GM12878 (cell line): ENCODE measurements at regions not wholly inside any gene's neighbourhood (a gene's known extent, or its start where the extent isn't known, plus 50 kb on each side); places are given as distances from the start of the nearest gene placed in this dataset.

ENCODE experiments used
- ATAC-seq: fragments of 200-7000 bp; cut with Tn5 transposase; 3 replicates; pipeline ENCODE4 v1.9.1; 2020; ENCODE audit warnings: mild to moderate bottlenecking, moderate library complexity
- BruUV-seq: library from RNA; stranded (reverse); fragments of 400-500 nt; replicated peaks from 2 replicates; lab custom pipeline; 2021; lab: Mats Ljungman, UMichigan
- CTCF ChIA-PET: fragments of 300-600 bp; sonication (Branson Sonifier 250); formaldehyde crosslinking; extraction: SDS; loops from one replicate; lab custom pipeline; 2021; ENCODE audit warnings: inconsistent platforms; lab: Yijun Ruan, JAX
- POLR2A ChIA-PET: fragments of 350-600 bp; formaldehyde crosslinking; extraction: SDS; loops from one replicate; lab custom pipeline; 2021; ENCODE audit warnings: inconsistent platforms; lab: Charles Lee
- RAD21 ChIA-PET: fragments of 300-600 bp; sonication (Branson Sonifier 250); formaldehyde crosslinking; loops from one replicate; lab custom pipeline; 2023; ENCODE audit warnings: antibody characterized with exemption; ENCODE audit not compliant: unreplicated experiment; lab: Charles Lee
- SMC1A ChIA-PET: fragments of 300-600 bp; sonication (Branson Sonifier 250); formaldehyde crosslinking; loops from one replicate; lab custom pipeline; 2023; ENCODE audit not compliant: unreplicated experiment, uncharacterized antibody; lab: Charles Lee
- DNase-seq: peaks from one replicate; pipeline ENCODE4 v3.0.0-alpha.2; 2011; ENCODE audit warnings: low read depth, low spot score
- FAIRE-seq: peaks from 3 replicates; lab custom pipeline; 2011; peaks lifted over from hg19 to GRCh38; lab: Jason Lieb, UNC
- H2AFZ ChIP-seq: 2 replicates; pipeline ENCODE4 v1.6.0; 2011; ENCODE audit warnings: low read depth, low read length, control low read depth; ENCODE audit not compliant: control insufficient read depth
- H3K27ac ChIP-seq: 2 replicates; pipeline ENCODE4 v1.5.1; 2011; ENCODE audit warnings: control low read depth; ENCODE audit not compliant: control insufficient read depth, insufficient read depth
- H3K27me3 ChIP-seq, 2 experiments: replicated peaks in 1 of 2; 2 replicates each; pipeline versions ENCODE4 v1.6.0 to v1.6.1; 2011; ENCODE audit warnings: low read length in 1 of 2; ENCODE audit not compliant: control insufficient read depth in 2 of 2, insufficient read depth in 2 of 2
- H3K36me3 ChIP-seq, 2 experiments: 2 replicates each; pipeline ENCODE4 v1.5.1; 2011; ENCODE audit warnings: low read length in 1 of 2; ENCODE audit not compliant: control insufficient read depth in 2 of 2, insufficient read depth in 2 of 2
- H3K4me1 ChIP-seq: 2 replicates; pipeline ENCODE4 v1.6.1; 2011; ENCODE audit warnings: mild to moderate bottlenecking, low read length, moderate library complexity, mixed read lengths; ENCODE audit not compliant: control insufficient read depth, insufficient read depth
- H3K4me2 ChIP-seq: 2 replicates; pipeline ENCODE4 v1.6.0; 2011; ENCODE audit warnings: control low read depth; ENCODE audit not compliant: control insufficient read depth, insufficient read depth
- H3K4me3 ChIP-seq: fragments of 200-600 bp; sonication (generic); 2 replicates; pipeline ENCODE4 v1.5.1; 2016
- H3K79me2 ChIP-seq: 2 replicates; pipeline ENCODE4 v1.6.0; 2011; ENCODE audit warnings: low read length; ENCODE audit not compliant: control insufficient read depth, insufficient read depth
- H3K9ac ChIP-seq: 2 replicates; pipeline ENCODE4 v1.8.0; 2011; ENCODE audit warnings: low read length, control low read depth, mixed read lengths; ENCODE audit not compliant: control insufficient read depth, insufficient read depth
- H3K9me3 ChIP-seq: replicated peaks from 3 replicates; pipeline ENCODE4 v1.5.1; 2011; ENCODE audit warnings: mild to moderate bottlenecking, low read length; ENCODE audit not compliant: control insufficient read depth, insufficient read depth
- H4K20me1 ChIP-seq: 2 replicates; pipeline ENCODE4 v1.6.0; 2011; ENCODE audit not compliant: control insufficient read depth, insufficient read depth
- CREB1 ChIP-seq: IDR thresholded peaks from 2 replicates; pipeline ENCODE4 v1.6.1; 2012; ENCODE audit warnings: low read depth, mild to moderate bottlenecking, inconsistent platforms
- CUX1 ChIP-seq: IDR thresholded peaks from 2 replicates; pipeline ENCODE4 v1.6.1; 2012; ENCODE audit warnings: improper control_type of control experiment, low read depth, low read length; ENCODE audit not compliant: insufficient replicate concordance
- ELK1 ChIP-seq: IDR thresholded peaks from 2 replicates; pipeline ENCODE4 v1.6.1; 2012; ENCODE audit warnings: low read depth, low read length, improper control_type of control experiment
- EP300 ChIP-seq, 2 experiments: fragments of 150-350 bp in 1 of 2; IDR thresholded peaks; 2 replicates each; pipeline ENCODE4 v1.6.1; 2011 to 2012; ENCODE audit warnings: low read depth in 2 of 2, low read length in 2 of 2, borderline replicate concordance in 1 of 2, improper control_type of control experiment in 1 of 2, inconsistent platforms in 1 of 2; ENCODE audit not compliant: control insufficient read depth in 1 of 2
- HDGF ChIP-seq: fragments of 450-650 bp; IDR thresholded peaks from 2 replicates; pipeline ENCODE4 v1.6.1; 2016; ENCODE audit warnings: antibody characterized with exemption
- MTA2 ChIP-seq: fragments of 450-650 bp; IDR thresholded peaks from 2 replicates; pipeline ENCODE4 v1.6.1; 2016; ENCODE audit warnings: low read depth, mild to moderate bottlenecking, moderate library complexity
- PBX3 ChIP-seq: IDR thresholded peaks from 2 replicates; pipeline ENCODE4 v1.6.1; 2011; ENCODE audit warnings: mild to moderate bottlenecking, low read depth, low read length, moderate library complexity; ENCODE audit not compliant: insufficient replicate concordance
- RAD21 ChIP-seq: IDR thresholded peaks from 2 replicates; pipeline ENCODE4 v1.6.1; 2011; ENCODE audit warnings: mild to moderate bottlenecking, low read depth, low read length, moderate library complexity; ENCODE audit not compliant: insufficient read depth
- SMAD5 ChIP-seq: IDR thresholded peaks from 2 replicates; pipeline ENCODE4 v1.6.1; 2016; ENCODE audit warnings: antibody characterized with exemption, low read depth
- SREBF1 ChIP-seq: IDR thresholded peaks from 2 replicates; pipeline ENCODE4 v1.6.1; 2012; ENCODE audit warnings: mild to moderate bottlenecking, low read length
- ZNF592 ChIP-seq: fragments of 450-650 bp; IDR thresholded peaks from 2 replicates; pipeline ENCODE4 v1.6.1; 2017; ENCODE audit warnings: mild to moderate bottlenecking, moderate library complexity
- WGBS: methylation state at CpG from one replicate; pipeline ENCODE4 v1.1.6; 2016; ENCODE audit warnings: low lambda C conversion rate; ENCODE audit not compliant: insufficient replicate concordance, insufficient coverage; ENCODE audit errors: missing lambda C conversion rate; 5-methylcytosine and 5-hydroxymethylcytosine counted together
- in situ Hi-C: fragments of 300-500 bp; cut with MboI; formaldehyde crosslinking; loops from 9 replicates; pipeline ENCODE4 v1.14.3; 2018; ENCODE audit warnings: mixed read lengths
- intact Hi-C: fragments of 100-400 bp; cut with micrococcal nuclease; formaldehyde crosslinking; loops from one replicate; pipeline ENCODE4 v1.14.2; 2022; ENCODE audit not compliant: unreplicated experiment

- ChIA-PET SMC1A (interaction anchor here (0.5 to 1.2 kb wide), 2 partner anchors 18 to 28 kb away, joined by 3 to 4 read pairs; no protein-coding TSS in a partner anchor), POLR2A (no interaction called here), RAD21 (no interaction called here), CTCF (interaction anchor here (0.8 kb wide), 1 partner anchor 83 kb away, joined by 4 read pairs; no protein-coding TSS in a partner anchor)
- no TSS peak for BruUV-seq
- FAIRE-seq: no peak
- no peak for ATAC-seq
- Histone ChIP-seq H3K27ac (no peak overlapping the region), H3K9ac (no peak overlapping the region), H3K79me2 (no peaks in the 10 kb centered on the region), H3K36me3 (no peaks in the 10 kb centered on the region), H3K4me1 (peaks cover 8% of the 10 kb centered on the region; the same call in 1 of the 2 replicates), H4K20me1 (no peaks in the 10 kb centered on the region), H2AFZ (no peak overlapping the region), H3K4me2 (no peak overlapping the region), H3K9me3 (peaks cover 7% of the 10 kb centered on the region; the same call in 2 of the 3 replicates), H3K27me3 (no peaks in the 10 kb centered on the region), H3K4me3 (no peak overlapping the region)
- no peak for DNase-seq
- WGBS: 81% methylated on average over 3 of the region's 3 CpGs
- in situ Hi-C loops: no loop called here
- intact Hi-C loops: no loop called here
- TF ChIP-seq ZNF592: no peak
- TF ChIP-seq CUX1: no peak
- no peak for TF ChIP-seq SREBF1
- no peak for TF ChIP-seq HDGF
- TF ChIP-seq RAD21: no peak
- TF ChIP-seq CREB1: no peak
- no peak for TF ChIP-seq PBX3
- no peak for TF ChIP-seq ELK1
- TF ChIP-seq SMAD5: no peak
- no peak for TF ChIP-seq MTA2
- no peak for TF ChIP-seq EP300 (IDR thresholded peaks at IDR 0.05; ENCODE audit: borderline replicate concordance in 1 of 2, control insufficient read depth in 1 of 2, low read depth in 2 of 2, low read length in 2 of 2)
Measured at GRCh38 chr4:3351997-3352396, 59.2 kb downstream of the RGS12 start.
